MV-4-11 (cell line): ENCODE measurements at regions not wholly inside any gene's neighbourhood (a gene's known extent, or its start where the extent isn't known, plus 50 kb on each side); places are given as distances from the start of the nearest gene placed in this dataset.
"Not testable (repeated sequence)": the region's sequence is repeated elsewhere in the genome, so short reads cannot be mapped to it uniquely, and the experiment has no call there.

Source experiments
- DNase-seq: peaks from one replicate; lab custom pipeline; 2025; lab: John Stamatoyannopoulos, UW

GRCh38 chr5:100694100-100694499 lies 158.9 kb downstream of the FAM174A start:
- peak; percentile 75 for DNase-seq

GRCh38 chr5:100697970-100698369 lies 162.8 kb downstream of the FAM174A start:
- no peak for DNase-seq

GRCh38 chr5:100706776-100707175 lies 171.6 kb downstream of the FAM174A start:
- DNase-seq = peak; percentile 96

- DNase-seq = peak; percentile 60
Measured at GRCh38 chr5:100708645-100709171, 173.5 kb downstream of the FAM174A start.

- DNase-seq = no peak
Measured at GRCh38 chr5:100709771-100710170, 174.6 kb downstream of the FAM174A start.

- DNase-seq = not testable (repeated sequence)
Measured at GRCh38 chr5:100714780-100715179, 179.6 kb downstream of the FAM174A start.

- no peak for DNase-seq
Measured at GRCh38 chr5:100722657-100723056, 180.4 kb downstream of the ST8SIA4 start.

GRCh38 chr5:100723229-100723628 lies 179.9 kb downstream of the ST8SIA4 start:
- no peak for DNase-seq

- no peak for DNase-seq
Measured at GRCh38 chr5:100726116-100726515, 177.0 kb downstream of the ST8SIA4 start.

GRCh38 chr5:100731768-100732167 lies 171.3 kb downstream of the ST8SIA4 start:
- no peak for DNase-seq

- DNase-seq = peak; percentile 82
Measured at GRCh38 chr5:100746730-100747129, 156.4 kb downstream of the ST8SIA4 start.

GRCh38 chr5:100749771-100750284 lies 153.3 kb downstream of the ST8SIA4 start:
- no peak for DNase-seq

GRCh38 chr5:100755435-100755834 lies 147.6 kb downstream of the ST8SIA4 start:
- DNase-seq = no peak
